Stimulated activated naive CD8-positive, alpha-beta T cell treated with anti-CD3 and anti-CD28 coated beads, Interleukin-15, Interleukin-2, amounts not matched to agents 100 ng/mL and 50 ng/mL, for 24 hours (primary cell): ENCODE measurements at regions not wholly inside any gene's neighbourhood (a gene's known extent, or its start where the extent isn't known, plus 50 kb on each side); places are given as distances from the start of the nearest gene placed in this dataset.
"Not testable (repeated sequence)": the region's sequence is repeated elsewhere in the genome, so short reads cannot be mapped to it uniquely, and the experiment has no call there.

ENCODE experiments used
- H3K27ac Mint-ChIP-seq: one replicate; pipeline ENCODE4 v1.8.0; 2021; ENCODE audit warnings: mild to moderate bottlenecking, mixed read lengths
- H3K27me3 Mint-ChIP-seq: one replicate; pipeline ENCODE4 v1.8.0; 2021; ENCODE audit warnings: mixed read lengths
- H3K36me3 Mint-ChIP-seq: one replicate; pipeline ENCODE4 v1.8.0; 2021; ENCODE audit warnings: low read depth, mixed read lengths
- H3K4me1 Mint-ChIP-seq: one replicate; pipeline ENCODE4 v1.8.0; 2021; ENCODE audit warnings: low read depth, mixed read lengths
- H3K4me3 Mint-ChIP-seq: one replicate; pipeline ENCODE4 v1.8.0; 2021; ENCODE audit warnings: mild to moderate bottlenecking, mixed read lengths
- H3K9me3 Mint-ChIP-seq: one replicate; pipeline ENCODE4 v1.8.0; 2021; ENCODE audit warnings: mixed read lengths

DNA sequence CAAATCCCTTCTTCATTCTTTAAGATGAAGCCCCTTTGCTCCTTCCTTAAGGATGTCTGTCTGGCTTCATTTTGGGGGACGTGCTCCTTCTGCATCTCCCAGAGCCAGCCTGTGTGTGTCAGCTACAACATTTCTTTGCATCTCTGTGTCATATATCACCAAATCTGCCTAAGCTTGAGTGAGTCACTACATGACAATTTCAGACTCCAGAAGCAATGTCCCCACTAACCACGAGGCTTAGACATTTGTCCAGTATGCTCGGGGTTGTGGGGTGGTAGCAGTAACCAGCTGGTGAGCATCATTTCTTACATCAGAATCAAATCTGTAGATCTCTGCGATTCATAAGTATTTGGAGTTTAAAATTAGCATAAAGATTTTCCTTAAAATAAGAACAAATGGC is 54.1 kb upstream of the USP14 start:
- H3K4me3 Mint-ChIP-seq, H3K36me3 Mint-ChIP-seq: not testable (repeated sequence)
- H3K27me3 Mint-ChIP-seq, result peaks cover 13% of the 10 kb centered on the region

DNA sequence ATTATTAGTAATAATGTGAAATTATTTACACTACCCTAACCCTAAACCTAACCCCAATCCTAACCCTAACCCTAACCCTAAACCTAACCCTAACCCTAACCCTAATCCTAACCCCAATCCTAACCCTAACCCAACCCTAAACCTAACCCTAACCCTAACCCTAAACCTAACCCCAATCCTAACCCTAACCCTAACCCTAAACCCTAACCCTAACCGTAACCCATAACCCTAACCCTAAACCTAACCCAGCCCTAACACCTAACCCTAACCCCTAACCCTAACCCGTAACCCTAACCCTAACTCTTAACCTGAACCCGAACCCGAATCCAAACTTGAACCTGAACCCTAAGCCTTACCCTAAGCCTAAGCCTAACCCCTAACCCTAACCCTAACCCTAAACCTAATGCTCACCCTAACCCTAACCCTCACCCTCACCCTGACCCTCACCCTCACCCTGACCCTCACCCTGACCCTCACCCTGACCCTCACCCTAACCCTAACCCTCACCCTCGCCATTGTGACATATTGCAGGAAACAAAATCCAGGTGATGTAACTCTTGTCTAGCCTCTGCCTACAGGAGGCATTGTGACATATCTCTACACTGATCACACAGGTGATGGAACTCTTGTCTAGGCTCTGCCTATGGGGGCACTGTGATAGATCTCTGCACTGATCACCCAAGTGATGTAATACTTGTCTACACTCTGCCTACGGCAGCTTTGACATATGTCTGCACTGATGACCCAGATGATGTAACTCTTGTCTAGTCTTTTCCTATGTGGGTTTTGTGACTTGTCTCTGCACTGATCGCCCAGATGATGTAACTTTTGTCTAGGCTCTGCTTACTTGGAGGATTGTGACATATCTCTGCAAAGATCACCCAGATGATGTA is 53.0 kb upstream of the USP14 start:
- not testable (repeated sequence) for H3K4me1 Mint-ChIP-seq, H3K4me3 Mint-ChIP-seq, H3K36me3 Mint-ChIP-seq, H3K27ac Mint-ChIP-seq, H3K27me3 Mint-ChIP-seq
- H3K9me3 Mint-ChIP-seq, result peaks cover 14% of the 10 kb centered on the region

More for the DNA sequence above, 54.1 kb upstream of the USP14 start:
- H3K27ac Mint-ChIP-seq, H3K9me3 Mint-ChIP-seq, H3K4me1 Mint-ChIP-seq: not testable (repeated sequence)

DNA sequence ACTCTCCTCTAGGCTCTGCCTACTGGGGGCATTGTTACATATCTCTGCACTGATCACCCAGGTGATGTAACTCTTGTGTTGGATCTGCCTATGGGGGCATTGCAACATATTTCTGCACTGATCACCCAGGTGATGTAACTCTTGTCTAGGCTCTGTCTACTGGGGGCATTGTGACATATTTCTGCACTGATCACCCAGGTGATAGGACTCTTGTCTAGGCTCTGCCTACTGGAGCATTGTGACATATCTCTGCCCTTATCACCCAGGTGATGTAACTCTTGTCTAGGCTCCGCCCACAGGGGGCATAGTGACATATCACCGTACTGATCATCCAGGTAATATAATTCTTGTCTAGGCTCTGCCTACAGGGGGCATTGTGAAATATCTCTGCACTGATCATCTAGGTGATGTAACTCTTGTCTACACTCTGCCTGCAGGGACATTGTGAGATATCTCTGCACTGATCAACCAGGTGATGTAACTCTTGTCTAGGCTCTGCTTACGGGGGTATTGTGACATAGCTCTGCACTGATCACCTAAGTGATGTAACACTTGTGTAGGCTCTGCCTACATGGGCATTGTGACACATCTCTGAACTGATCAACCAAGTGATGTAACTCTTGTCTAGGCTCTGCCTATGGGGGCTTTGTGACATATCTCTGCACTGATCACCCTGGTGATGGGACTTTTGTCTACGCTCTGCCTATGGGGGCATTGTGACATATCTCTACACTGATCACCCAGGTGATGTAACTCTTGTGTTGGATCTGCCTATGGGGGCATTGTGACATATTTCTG is 52.1 kb upstream of the USP14 start:
- not testable (repeated sequence) for H3K27ac Mint-ChIP-seq, H3K36me3 Mint-ChIP-seq, H3K4me1 Mint-ChIP-seq, H3K4me3 Mint-ChIP-seq, H3K27me3 Mint-ChIP-seq
- H3K9me3 Mint-ChIP-seq, result peaks cover 15% of the 10 kb centered on the region

DNA sequence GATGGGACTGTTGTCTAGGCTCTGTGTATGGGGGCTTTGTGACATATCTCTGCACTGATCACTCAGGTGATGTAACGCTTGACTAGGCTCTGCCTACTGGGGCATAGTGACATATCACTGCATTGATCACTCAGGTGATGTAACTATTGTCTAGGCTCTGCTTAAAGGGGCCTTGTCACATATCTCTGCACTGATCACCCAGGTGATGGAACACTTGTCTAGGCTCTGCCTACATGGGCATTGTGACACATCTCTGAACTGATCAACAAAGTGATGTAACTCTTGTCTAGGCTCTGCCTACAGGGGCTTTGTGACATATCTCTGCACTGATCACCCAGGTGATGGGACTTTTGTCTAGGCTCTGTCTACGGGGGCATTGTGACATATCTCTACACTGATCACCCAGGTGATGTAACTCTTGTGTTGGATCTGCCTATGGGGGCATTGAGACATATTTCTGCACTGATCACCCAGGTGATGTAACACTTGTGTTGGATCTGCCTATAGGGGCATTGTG is 51.4 kb upstream of the USP14 start:
- H3K4me1 Mint-ChIP-seq, H3K36me3 Mint-ChIP-seq, H3K27me3 Mint-ChIP-seq, H3K4me3 Mint-ChIP-seq: not testable (repeated sequence)
- Mint-ChIP-seq H3K27ac (peak overlapping the region; percentile 9), H3K9me3 (peaks cover 15% of the 10 kb centered on the region)

DNA sequence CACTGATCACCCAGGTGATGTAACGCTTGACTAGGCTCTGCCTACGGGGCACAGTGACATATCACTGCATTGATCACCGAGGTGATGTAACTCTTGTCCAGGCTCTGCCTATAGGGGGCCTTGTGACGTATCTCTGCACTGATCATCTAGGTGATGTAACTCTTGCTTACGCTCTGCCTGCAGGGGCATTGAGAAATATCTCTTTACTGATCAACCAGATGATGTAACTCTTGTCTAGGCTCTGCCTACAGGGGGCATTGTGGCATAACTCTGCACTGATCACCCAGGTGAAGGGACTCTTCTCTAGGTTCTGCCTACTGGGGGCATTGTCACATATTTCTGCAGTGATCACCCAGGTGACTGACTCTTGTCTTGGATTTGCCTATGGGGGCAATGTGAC is 50.9 kb upstream of the USP14 start:
- H3K4me1 Mint-ChIP-seq, H3K27me3 Mint-ChIP-seq, H3K27ac Mint-ChIP-seq, H3K4me3 Mint-ChIP-seq, H3K36me3 Mint-ChIP-seq: not testable (repeated sequence)
- peaks cover 15% of the 10 kb centered on the region for H3K9me3 Mint-ChIP-seq

DNA sequence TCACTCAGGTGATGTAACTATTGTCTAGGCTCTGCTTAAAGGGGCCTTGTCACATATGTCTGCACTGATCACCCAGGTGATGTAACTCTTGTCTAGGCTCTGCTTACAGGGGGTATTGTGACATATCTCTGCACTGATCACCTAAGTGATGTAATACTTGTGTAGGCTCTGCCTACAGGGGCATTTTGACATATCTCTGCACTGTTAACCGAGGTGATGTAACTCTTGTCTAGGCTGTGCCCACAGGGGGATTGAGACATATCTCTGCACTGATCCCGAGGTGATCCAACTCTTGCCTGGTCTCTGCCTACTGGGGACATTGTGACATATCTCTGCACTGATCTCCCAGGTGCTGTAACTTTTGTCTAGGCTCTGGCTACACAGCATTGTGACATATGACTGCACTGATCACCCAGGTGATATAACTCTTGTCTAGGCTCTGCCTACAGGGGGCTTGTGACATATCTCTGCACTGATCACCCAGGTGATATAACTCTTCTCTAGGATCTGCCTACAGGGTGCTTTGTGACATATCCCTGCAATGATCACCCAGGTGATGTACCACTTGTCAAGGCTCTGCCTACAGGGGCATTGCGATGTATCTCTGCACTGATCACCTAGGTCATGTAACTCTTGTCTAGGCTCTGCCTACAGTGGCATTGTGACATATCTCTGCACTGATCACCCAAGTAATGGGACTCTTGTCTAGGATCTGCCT is 50.3 kb upstream of the USP14 start:
- not testable (repeated sequence) for H3K4me1 Mint-ChIP-seq, H3K36me3 Mint-ChIP-seq, H3K27ac Mint-ChIP-seq, H3K4me3 Mint-ChIP-seq, H3K27me3 Mint-ChIP-seq
- peaks cover 15% of the 10 kb centered on the region for H3K9me3 Mint-ChIP-seq
